ENCODE measurements at regions not wholly inside any gene's neighbourhood (a gene's known extent, or its start where the extent isn't known, plus 50 kb on each side); places are given as distances from the start of the nearest gene placed in this dataset.
"Not testable (repeated sequence)": the region's sequence is repeated elsewhere in the genome, so short reads cannot be mapped to it uniquely, and the experiment has no call there.

- no peak for DNase-seq
These were observed 76.1 kb upstream of the CNIH3 start for GRCh38 chr1:224539971-224540370.

- no peak for DNase-seq
These were observed 75.6 kb upstream of the CNIH3 start for GRCh38 chr1:224540535-224540934.

- no peak for DNase-seq
These were observed 74.9 kb upstream of the CNIH3 start for GRCh38 chr1:224541072-224541790.

GRCh38 chr1:224541901-224542630 is 74.1 kb upstream of the CNIH3 start:
- no peak for DNase-seq

- no peak for DNase-seq
These were observed 73.2 kb upstream of the CNIH3 start for GRCh38 chr1:224542783-224543440.

- DNase-seq, result no peak
These were observed 72.7 kb upstream of the CNIH3 start for GRCh38 chr1:224543453-224543852.

- DNase-seq, result no peak
These were observed 71.6 kb upstream of the CNIH3 start for GRCh38 chr1:224544346-224545110.

GRCh38 chr1:224545571-224545970 is 70.5 kb upstream of the CNIH3 start:
- DNase-seq, result no peak

GRCh38 chr1:224548676-224549075 is 67.4 kb upstream of the CNIH3 start:
- no peak for DNase-seq

- DNase-seq, result not testable (repeated sequence)
These were observed 64.9 kb upstream of the CNIH3 start for GRCh38 chr1:224551189-224551588.

- DNase-seq, result no peak
These were observed 62.1 kb upstream of the CNIH3 start for GRCh38 chr1:224554056-224554455.

GRCh38 chr1:224554620-224555259 is 61.4 kb upstream of the CNIH3 start:
- no peak for DNase-seq

- no peak for DNase-seq
These were observed 57.2 kb upstream of the CNIH3 start for GRCh38 chr1:224558904-224559303.

- no peak for DNase-seq
These were observed 56.0 kb upstream of the CNIH3 start for GRCh38 chr1:224559981-224560728.

GRCh38 chr1:224562881-224563280 is 53.2 kb upstream of the CNIH3 start:
- DNase-seq, result not testable (repeated sequence)

- DNase-seq, result no peak
These were observed 52.5 kb upstream of the CNIH3 start for GRCh38 chr1:224563666-224564065.

- DNase-seq, result no peak
These were observed 51.5 kb upstream of the CNIH3 start for GRCh38 chr1:224564454-224565084.

GRCh38 chr1:224565186-224565585 is 50.9 kb upstream of the CNIH3 start:
- no peak for DNase-seq

- no peak for DNase-seq
These were observed 50.3 kb upstream of the CNIH3 start for GRCh38 chr1:224565611-224566406.

Data from activated CD4-positive, alpha-beta T cell treated with anti-CD3 and anti-CD28 coated beads, Interleukin-2, amount 50 U/mL, for 4 hours (primary cell).